ENCODE measurements at regions not wholly inside any gene's neighbourhood (a gene's known extent, or its start where the extent isn't known, plus 50 kb on each side); places are given as distances from the start of the nearest gene placed in this dataset.
"Not testable (repeated sequence)": the region's sequence is repeated elsewhere in the genome, so short reads cannot be mapped to it uniquely, and the experiment has no call there.

DNA sequence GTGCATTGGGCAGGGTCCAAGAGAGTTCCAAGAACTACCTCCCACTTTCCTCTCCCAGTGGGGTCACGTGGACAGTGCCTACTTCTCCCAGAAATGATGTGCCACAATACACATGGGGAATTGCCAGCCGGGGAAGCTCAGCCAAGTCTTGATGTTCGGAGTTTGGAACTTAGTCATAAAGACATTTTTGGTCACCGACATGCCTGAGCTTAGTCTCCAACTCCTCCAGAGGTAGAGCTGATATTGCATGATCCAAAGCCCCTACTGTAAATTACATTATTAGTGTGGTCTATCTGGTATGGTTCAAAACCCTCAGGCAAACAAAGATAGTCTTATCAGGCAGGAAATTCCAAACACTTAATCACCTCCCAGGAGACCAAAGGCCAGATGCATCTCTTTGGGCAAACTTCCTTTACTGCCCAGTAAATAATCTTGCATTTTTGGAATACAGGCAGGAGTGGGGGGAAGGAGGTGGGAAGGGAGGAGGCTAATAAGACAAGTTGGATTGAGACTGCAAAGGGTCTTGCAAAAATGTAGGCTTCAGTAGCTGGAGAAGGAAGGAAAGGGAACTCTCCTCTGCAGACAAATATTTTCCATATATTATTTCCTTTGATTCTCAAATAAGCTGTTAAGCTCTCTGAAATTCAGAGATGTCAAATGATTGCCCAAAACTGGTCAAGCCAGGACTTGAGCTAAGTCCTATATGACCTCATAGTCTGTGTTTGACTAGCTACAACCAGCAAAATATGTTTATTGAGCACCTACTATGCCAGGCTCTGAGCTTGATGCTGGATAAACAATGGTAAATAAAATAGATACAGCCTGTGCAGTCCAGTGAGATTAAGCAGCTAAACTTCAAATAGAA lies 99.4 kb downstream of the DRD1 start:
- no peak overlapping the region for H3K27ac Mint-ChIP-seq
- ChIA-PET CTCF (interaction anchor here (0.6 to 0.9 kb wide), 2 partner anchors 357 to 410 kb away, joined by 3 to 5 read pairs; no protein-coding TSS in a partner anchor), POLR2A (no interaction called here)
- intact Hi-C loops (cut with DNase I, micrococcal nuclease), result no loop called here
- no peak for DNase-seq
- ATAC-seq, result no peak
- H3K4me3 Mint-ChIP-seq, result no peak overlapping the region
- no peaks in the 10 kb centered on the region for H3K4me1 Mint-ChIP-seq
- no peaks in the 10 kb centered on the region for H3K36me3 Mint-ChIP-seq (ENCODE audit: low read depth)
- no peaks in the 10 kb centered on the region for H3K9me3 Mint-ChIP-seq (ENCODE audit: low read depth)
- H3K27me3 Mint-ChIP-seq, result peaks cover 7% of the 10 kb centered on the region

DNA sequence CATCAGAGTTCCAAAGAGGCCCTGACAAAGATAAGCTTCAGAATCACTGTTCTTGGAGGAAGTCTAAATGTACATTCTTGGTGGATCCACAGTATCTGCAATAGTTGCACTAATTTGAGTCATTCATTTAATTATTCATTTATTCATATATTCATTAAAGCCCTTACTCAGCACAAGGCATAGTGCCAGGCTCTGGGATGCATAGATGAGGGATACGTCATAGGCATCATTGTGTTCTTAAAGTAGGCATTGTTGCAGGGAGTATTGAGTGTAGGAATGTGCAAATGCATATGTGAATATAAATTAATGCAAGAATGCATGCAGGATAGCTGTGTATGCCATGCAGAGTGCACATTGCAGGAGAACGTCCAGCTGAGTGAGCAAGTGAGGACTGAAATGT lies 100.7 kb downstream of the DRD1 start:
- no peak for ATAC-seq
- intact Hi-C loops (cut with DNase I, micrococcal nuclease), result no loop called here
- Mint-ChIP-seq H3K36me3 (ENCODE audit: low read depth) (no peaks in the 10 kb centered on the region), H3K4me1 (no peaks in the 10 kb centered on the region), H3K27me3 (peaks cover 9% of the 10 kb centered on the region), H3K9me3 (ENCODE audit: low read depth) (no peaks in the 10 kb centered on the region), H3K4me3 (no peak overlapping the region), H3K27ac (no peak overlapping the region)
- ChIA-PET POLR2A (no interaction called here), CTCF (no interaction called here)
- DNase-seq, result no peak

DNA sequence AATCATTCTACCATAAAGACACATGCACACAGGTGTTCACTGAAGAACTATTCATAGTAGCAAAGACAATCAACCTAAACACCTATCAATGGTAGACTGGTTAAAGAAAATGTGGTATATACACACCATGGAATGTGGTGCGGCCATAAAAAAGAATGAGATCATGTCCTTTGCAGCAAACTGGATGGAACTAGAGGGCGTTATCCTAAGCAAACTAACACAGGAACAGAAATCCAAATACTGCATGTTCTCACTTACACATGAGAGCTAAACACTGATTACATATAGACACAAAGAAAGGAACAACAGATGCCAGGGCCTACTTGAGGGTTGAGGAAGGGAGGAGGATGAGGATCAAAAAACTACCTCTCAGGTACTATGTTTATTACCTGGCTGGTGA lies 103.8 kb downstream of the DRD1 start:
- CTCF ChIA-PET, result no interaction called here
- no peaks in the 10 kb centered on the region for H3K36me3 Mint-ChIP-seq (ENCODE audit: low read depth)
- DNase-seq (no peak), ATAC-seq (no peak)
- POLR2A ChIA-PET, result no interaction called here
- intact Hi-C loops (cut with DNase I, micrococcal nuclease), result no loop called here
- H3K27ac Mint-ChIP-seq, result no peak overlapping the region
- no peaks in the 10 kb centered on the region for H3K9me3 Mint-ChIP-seq (ENCODE audit: low read depth)
- H3K4me1 Mint-ChIP-seq, result no peaks in the 10 kb centered on the region
- H3K4me3 Mint-ChIP-seq, result no peak overlapping the region
- peaks cover 15% of the 10 kb centered on the region for H3K27me3 Mint-ChIP-seq

DNA sequence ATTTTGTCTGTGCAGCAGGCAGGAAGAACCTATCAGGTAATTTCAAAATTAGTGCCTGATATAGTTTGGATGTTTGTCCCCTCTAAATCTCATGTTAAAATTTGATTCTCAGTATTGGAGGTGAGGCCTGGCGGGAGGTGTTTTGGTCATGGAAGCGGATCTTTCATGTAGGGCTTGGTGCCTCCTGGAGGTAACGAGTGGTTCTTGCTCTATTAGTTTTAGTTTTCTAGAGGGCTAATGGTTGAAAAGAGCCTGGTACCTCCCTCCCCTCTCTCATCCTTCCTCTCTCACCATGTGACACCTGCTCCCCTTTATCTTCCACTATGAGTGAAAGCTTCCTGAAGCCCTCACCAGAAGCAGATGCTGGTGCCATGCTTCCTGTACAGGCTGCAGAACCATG lies 106.3 kb downstream of the DRD1 start:
- H3K9me3 Mint-ChIP-seq (ENCODE audit: low read depth), result no peaks in the 10 kb centered on the region
- ATAC-seq, result no peak
- no peaks in the 10 kb centered on the region for H3K36me3 Mint-ChIP-seq (ENCODE audit: low read depth)
- H3K4me3 Mint-ChIP-seq, result no peak overlapping the region
- intact Hi-C loops (cut with DNase I, micrococcal nuclease), result no loop called here
- H3K27ac Mint-ChIP-seq, result no peak overlapping the region
- DNase-seq, result no peak
- CTCF ChIA-PET, result no interaction called here
- no peaks in the 10 kb centered on the region for H3K4me1 Mint-ChIP-seq
- POLR2A ChIA-PET, result no interaction called here
- H3K27me3 Mint-ChIP-seq, result peaks cover 11% of the 10 kb centered on the region

DNA sequence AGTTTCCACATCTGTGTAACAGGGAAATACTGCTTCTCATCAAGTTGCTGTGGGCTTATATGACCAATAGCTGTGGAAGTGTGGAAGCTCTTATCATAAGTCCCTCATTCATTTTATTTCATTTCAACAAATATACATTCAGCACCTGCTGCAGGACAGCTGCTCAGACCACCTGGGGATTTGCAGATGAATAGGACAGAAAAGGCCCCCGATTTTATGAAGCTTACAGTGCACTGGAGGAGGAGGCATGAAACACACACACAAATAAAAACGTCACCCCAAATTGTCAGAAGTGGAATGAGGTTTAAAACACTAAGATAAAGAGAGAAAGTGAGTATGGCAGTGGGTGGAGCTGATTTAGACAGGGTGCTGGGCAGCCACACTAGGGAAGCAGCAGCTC lies 107.2 kb downstream of the DRD1 start:
- ATAC-seq (no peak), DNase-seq (no peak)
- H3K9me3 Mint-ChIP-seq (ENCODE audit: low read depth), result no peaks in the 10 kb centered on the region
- intact Hi-C loops (cut with DNase I, micrococcal nuclease), result no loop called here
- no peak overlapping the region for H3K4me3 Mint-ChIP-seq
- H3K36me3 Mint-ChIP-seq (ENCODE audit: low read depth), result no peaks in the 10 kb centered on the region
- peaks cover 11% of the 10 kb centered on the region for H3K27me3 Mint-ChIP-seq
- no peak overlapping the region for H3K27ac Mint-ChIP-seq
- CTCF ChIA-PET, result no interaction called here
- POLR2A ChIA-PET, result no interaction called here
- no peaks in the 10 kb centered on the region for H3K4me1 Mint-ChIP-seq

DNA sequence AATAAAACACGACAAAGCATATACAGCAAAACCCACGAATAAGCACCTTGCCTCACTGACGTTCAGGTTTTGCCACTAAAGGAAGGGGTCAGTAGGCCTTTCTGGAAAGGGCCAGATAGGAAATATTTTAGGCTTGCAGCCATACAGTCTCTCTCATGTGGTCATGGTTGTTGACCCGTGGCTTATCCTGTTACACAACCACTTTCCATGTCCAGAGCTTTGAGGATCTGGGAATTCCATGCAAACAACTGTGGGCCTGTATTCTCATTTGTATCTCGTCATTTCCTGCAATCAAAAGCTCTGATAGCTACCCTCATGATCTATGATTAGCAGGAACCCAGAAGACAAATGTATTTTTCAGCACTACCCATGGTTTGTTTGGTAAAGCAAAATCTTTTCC lies 108.3 kb downstream of the DRD1 start:
- Mint-ChIP-seq H3K27me3 (peaks cover 11% of the 10 kb centered on the region), H3K27ac (no peak overlapping the region), H3K4me3 (no peak overlapping the region), H3K9me3 (ENCODE audit: low read depth) (no peaks in the 10 kb centered on the region), H3K4me1 (no peaks in the 10 kb centered on the region), H3K36me3 (ENCODE audit: low read depth) (no peaks in the 10 kb centered on the region)
- intact Hi-C loops (cut with DNase I, micrococcal nuclease), result no loop called here
- ChIA-PET POLR2A (no interaction called here), CTCF (no interaction called here)
- DNase-seq (no peak), ATAC-seq (no peak)

DNA sequence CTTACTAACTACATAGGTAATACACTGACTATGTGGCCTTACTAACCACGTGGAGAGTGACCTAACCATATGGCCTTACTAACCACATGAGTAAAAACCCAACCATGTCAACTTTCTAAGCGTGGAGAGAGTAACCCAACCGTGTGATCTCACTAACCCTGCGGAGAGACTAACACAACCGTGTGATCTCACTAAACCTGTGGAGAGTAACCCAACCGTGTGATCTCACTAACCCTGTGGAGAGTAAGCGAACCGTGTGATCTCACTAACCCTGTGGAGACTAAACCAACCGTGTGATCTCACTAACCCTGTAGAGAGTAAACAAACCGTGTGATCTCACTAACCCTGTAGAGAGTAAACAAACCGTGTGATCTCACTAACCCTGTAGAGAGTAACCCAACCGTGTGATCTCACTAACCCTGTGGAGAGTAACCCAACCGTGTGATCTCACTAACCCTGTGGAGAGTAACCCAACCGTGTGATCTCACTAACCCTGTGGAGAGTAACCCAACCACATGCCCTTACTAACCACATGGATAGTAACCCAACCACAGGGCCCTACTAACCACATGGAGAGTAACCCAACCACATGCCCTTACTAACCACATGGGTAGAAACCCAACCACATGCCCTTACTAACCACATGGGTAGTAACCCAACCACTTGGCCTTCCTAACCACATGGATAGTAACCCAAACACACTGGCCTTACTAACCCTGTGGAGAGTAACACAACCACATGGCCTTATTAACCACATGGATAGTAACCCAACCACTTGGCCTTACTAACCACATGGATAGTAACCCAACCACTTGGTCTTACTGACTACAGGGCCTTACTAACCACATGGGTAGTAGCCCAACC lies 112.6 kb downstream of the DRD1 start:
- ATAC-seq; H3K36me3 Mint-ChIP-seq (ENCODE audit: low read depth); DNase-seq; H3K4me1 Mint-ChIP-seq; H3K27me3 Mint-ChIP-seq; POLR2A ChIA-PET; H3K4me3 Mint-ChIP-seq; CTCF ChIA-PET; intact Hi-C loops (cut with DNase I, micrococcal nuclease); H3K9me3 Mint-ChIP-seq (ENCODE audit: low read depth); H3K27ac Mint-ChIP-seq: not testable (repeated sequence)

DNA sequence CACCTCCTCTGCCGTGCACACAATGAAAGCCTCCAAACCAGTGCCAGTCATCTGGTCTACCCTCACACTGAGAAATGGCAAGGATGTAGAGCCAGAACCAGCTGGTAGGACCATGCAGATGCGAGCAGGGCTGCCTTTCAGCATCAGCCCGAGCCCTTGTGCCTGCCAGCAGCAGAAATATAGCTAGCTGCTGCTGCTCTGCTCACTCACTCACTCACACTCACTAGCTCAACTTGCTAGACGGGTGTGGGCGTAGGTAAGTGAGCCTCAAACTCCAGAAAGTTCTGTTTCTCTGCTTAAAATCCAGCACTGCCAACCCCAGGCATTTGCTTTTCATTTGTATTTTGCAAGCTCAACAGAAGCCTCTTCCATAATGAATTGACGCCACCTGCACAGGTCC lies 114.0 kb downstream of the DRD1 start:
- CTCF ChIA-PET, result no interaction called here
- intact Hi-C loops (cut with DNase I, micrococcal nuclease), result no loop called here
- no peaks in the 10 kb centered on the region for H3K9me3 Mint-ChIP-seq (ENCODE audit: low read depth)

DNA sequence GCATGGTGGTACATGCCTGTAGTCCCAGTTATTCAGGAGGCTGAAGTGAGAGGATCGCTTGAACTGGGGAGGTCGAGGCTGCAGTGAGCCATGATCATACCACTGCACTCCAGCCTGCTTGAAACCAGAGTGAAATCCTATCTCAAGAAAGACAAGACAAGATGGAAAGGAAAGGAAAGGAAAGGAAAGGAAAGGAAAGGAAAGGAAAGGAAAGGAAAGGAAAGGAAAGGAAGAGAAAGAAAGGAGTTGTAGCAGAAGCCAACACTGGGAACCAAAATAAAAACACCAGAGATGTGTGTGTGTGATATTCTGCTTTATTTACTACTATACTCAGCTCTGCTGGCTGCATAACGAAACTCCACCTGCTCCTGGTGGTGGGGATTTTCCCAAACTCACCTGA lies 115.3 kb downstream of the DRD1 start:
- ATAC-seq (no peak), DNase-seq (no peak)
- ChIA-PET CTCF (no interaction called here), POLR2A (no interaction called here)
- Mint-ChIP-seq H3K9me3 (ENCODE audit: low read depth) (no peaks in the 10 kb centered on the region), H3K27ac (no peak overlapping the region), H3K36me3 (ENCODE audit: low read depth) (no peaks in the 10 kb centered on the region), H3K27me3 (peaks cover 7% of the 10 kb centered on the region), H3K4me3 (no peak overlapping the region), H3K4me1 (no peaks in the 10 kb centered on the region)
- intact Hi-C loops (cut with DNase I, micrococcal nuclease), result no loop called here

More for the DNA sequence above, 114.0 kb downstream of the DRD1 start:
- Mint-ChIP-seq H3K36me3 (ENCODE audit: low read depth) (no peaks in the 10 kb centered on the region), H3K27me3 (peaks cover 4% of the 10 kb centered on the region), H3K4me3 (no peak overlapping the region), H3K4me1 (no peaks in the 10 kb centered on the region), H3K27ac (no peak overlapping the region)
- ATAC-seq, result no peak
- POLR2A ChIA-PET, result no interaction called here
- DNase-seq, result no peak

DNA sequence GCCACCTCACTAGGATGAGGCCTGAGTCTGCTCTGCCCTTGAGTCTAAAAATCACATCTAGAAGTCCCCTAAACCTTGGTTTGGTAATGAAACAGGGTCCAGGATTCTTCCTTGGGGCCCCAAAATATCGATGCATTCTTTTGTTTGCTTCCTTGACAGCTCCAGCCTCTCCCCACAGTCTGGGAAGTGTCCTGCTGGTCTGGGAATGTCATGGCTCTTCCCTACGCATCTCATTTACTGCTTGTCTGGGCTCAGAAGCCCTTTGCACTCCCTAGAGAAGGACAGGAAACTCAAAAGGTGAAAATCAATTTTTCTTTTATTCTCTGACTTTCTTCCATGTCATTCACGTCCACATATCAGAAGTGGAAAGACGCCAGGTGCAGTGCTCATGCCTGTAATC lies 115.8 kb downstream of the DRD1 start:
- Mint-ChIP-seq H3K4me1 (no peaks in the 10 kb centered on the region), H3K27me3 (peaks cover 7% of the 10 kb centered on the region), H3K27ac (no peak overlapping the region), H3K4me3 (no peak overlapping the region), H3K9me3 (ENCODE audit: low read depth) (no peaks in the 10 kb centered on the region), H3K36me3 (ENCODE audit: low read depth) (no peaks in the 10 kb centered on the region)
- intact Hi-C loops (cut with DNase I, micrococcal nuclease), result no loop called here
- ChIA-PET CTCF (interaction anchor here (0.6 kb wide), 1 partner anchor 10 kb away, joined by 3 read pairs; no protein-coding TSS in a partner anchor), POLR2A (no interaction called here)
- DNase-seq, result no peak
- no peak for ATAC-seq

DNA sequence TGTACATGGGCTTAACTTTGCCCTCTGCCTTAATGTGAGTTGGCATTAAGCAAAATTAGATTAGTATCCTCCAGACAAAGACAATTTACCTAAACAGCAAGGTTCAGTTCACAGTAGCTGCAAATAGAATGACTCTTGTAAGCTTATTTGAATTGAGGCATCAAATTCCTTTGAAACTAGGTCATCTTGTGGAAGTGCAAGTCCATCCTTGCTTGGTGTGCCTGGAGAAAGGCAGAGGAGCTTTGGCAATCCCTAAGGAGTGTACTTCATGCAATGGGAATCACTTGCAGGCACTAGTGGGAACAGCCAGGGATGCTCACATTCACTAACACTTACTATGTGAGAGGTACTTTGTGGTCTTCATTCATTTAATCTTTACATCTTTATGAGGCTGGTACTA lies 118.3 kb downstream of the DRD1 start:
- POLR2A ChIA-PET, result no interaction called here
- ATAC-seq, result no peak
- intact Hi-C loops (cut with DNase I, micrococcal nuclease), result no loop called here
- CTCF ChIA-PET, result no interaction called here
- DNase-seq, result no peak
- Mint-ChIP-seq H3K4me1 (no peaks in the 10 kb centered on the region), H3K27me3 (peaks cover 11% of the 10 kb centered on the region), H3K36me3 (ENCODE audit: low read depth) (no peaks in the 10 kb centered on the region), H3K4me3 (no peak overlapping the region), H3K9me3 (ENCODE audit: low read depth) (no peaks in the 10 kb centered on the region), H3K27ac (no peak overlapping the region)

DNA sequence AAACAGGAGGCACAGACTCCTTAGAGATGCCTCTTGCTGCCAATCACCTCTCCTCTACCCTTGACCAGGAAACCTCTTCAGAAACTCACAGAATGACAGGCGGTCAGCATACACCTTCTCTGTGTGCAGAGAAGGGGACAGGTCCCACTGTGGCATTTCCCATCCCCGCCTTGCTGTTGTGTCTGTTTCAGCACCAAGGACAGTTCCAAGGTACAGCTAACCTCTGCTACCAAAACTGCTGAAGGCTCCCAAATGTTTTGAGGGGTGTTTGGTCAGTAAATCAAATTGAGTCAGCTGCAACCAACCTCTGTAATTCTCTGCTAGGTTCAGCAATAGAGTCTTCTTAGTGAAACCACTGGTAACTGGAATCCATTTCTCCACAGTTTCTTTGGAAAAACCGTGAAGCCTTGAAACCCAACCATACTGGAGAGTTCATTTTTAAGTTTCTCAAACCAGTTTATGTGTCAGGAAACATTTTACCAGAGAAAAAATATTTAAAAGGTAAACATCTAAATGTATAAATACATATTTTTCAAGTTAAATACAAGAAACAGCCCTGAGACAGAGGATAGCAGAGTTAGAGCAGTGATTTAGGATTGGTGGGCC lies 122.0 kb downstream of the DRD1 start:
- H3K27me3 Mint-ChIP-seq, result peaks cover 9% of the 10 kb centered on the region
- H3K27ac Mint-ChIP-seq, result no peak overlapping the region
- ChIA-PET CTCF (no interaction called here), POLR2A (no interaction called here)
- DNase-seq, result peak; percentile 39
- H3K36me3 Mint-ChIP-seq (ENCODE audit: low read depth), result no peaks in the 10 kb centered on the region
- intact Hi-C loops (cut with DNase I, micrococcal nuclease), result no loop called here
- no peak for ATAC-seq
- H3K4me1 Mint-ChIP-seq, result no peaks in the 10 kb centered on the region
- H3K9me3 Mint-ChIP-seq (ENCODE audit: low read depth), result no peaks in the 10 kb centered on the region
- no peak overlapping the region for H3K4me3 Mint-ChIP-seq
